ENCODE measurements at regions not wholly inside any gene's neighbourhood (a gene's known extent, or its start where the extent isn't known, plus 50 kb on each side); places are given as distances from the start of the nearest gene placed in this dataset.

DNA sequence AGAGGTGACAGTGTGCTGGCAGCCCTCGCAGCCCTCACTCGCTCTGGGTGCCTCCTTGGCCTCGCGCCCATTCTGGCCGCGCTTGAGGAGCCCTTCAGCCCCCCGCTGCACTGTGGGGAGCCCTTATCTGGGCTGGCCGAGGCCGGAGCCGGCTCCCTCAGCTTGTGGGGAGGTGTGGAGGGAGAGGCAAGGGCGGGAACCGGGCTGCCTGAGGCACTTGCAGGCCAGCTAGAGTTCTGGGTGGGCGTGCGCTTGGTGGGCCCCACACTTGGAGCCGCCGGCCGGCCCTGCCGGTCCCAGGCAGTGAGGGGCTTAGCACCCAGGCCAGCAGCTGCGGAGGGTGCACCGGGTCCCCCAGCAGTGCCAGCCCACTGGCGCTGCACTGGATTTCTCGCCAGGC, 1480.9 kb upstream of the SLC39A10 start:
- DNase-seq (ENCODE audit: low spot score) (no peak), FAIRE-seq (no peak), ATAC-seq (no peak)
- ChIA-PET POLR2A (no interaction called here), CTCF (ENCODE audit: low intra/inter-chr PET ratio, low total read pairs) (no interaction called here)
- Histone ChIP-seq H3K36me3 (replicated peaks in 1 of 2; ENCODE audit: control insufficient read depth in 1 of 2, insufficient read depth in 2 of 2, low read length in 2 of 2) (no peaks in the 10 kb centered on the region), H3K79me2 (ENCODE audit: insufficient read depth, low read length) (no peaks in the 10 kb centered on the region), H3K4me2 (ENCODE audit: low read depth, low read length) (no peak overlapping the region), H3K4me3 (replicated peaks in 1 of 3; ENCODE audit: insufficient read depth in 1 of 3, low read depth in 2 of 3, low read length in 3 of 3) (no peak overlapping the region), H3K27me3 (ENCODE audit: control insufficient read depth in 1 of 2, insufficient read depth in 2 of 2, low read length in 2 of 2) (no peaks in the 10 kb centered on the region), H3K27ac (ENCODE audit: extremely low read length, insufficient read depth, low read length) (no peak overlapping the region), H4K20me1 (ENCODE audit: insufficient read depth, low read length) (no peaks in the 10 kb centered on the region), H3K9me3 (ENCODE audit: low read length) (no peaks in the 10 kb centered on the region), H2AFZ (ENCODE audit: low read length) (no peak overlapping the region), H3K4me1 (ENCODE audit: insufficient read depth, low read length) (no peaks in the 10 kb centered on the region), H3K9ac (ENCODE audit: insufficient read depth, low read depth, low read length) (no peak overlapping the region)
- TF ChIP-seq, protein P1, sequence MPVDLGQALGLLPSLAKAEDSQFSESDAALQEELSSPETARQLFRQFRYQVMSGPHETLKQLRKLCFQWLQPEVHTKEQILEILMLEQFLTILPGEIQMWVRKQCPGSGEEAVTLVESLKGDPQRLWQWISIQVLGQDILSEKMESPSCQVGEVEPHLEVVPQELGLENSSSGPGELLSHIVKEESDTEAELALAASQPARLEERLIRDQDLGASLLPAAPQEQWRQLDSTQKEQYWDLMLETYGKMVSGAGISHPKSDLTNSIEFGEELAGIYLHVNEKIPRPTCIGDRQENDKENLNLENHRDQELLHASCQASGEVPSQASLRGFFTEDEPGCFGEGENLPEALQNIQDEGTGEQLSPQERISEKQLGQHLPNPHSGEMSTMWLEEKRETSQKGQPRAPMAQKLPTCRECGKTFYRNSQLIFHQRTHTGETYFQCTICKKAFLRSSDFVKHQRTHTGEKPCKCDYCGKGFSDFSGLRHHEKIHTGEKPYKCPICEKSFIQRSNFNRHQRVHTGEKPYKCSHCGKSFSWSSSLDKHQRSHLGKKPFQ (CRISPR knock-in tag; IDR thresholded peaks at IDR 0.05; ENCODE audit: insufficient replicate concordance) = no peak
- TF ChIP-seq, protein P2, sequence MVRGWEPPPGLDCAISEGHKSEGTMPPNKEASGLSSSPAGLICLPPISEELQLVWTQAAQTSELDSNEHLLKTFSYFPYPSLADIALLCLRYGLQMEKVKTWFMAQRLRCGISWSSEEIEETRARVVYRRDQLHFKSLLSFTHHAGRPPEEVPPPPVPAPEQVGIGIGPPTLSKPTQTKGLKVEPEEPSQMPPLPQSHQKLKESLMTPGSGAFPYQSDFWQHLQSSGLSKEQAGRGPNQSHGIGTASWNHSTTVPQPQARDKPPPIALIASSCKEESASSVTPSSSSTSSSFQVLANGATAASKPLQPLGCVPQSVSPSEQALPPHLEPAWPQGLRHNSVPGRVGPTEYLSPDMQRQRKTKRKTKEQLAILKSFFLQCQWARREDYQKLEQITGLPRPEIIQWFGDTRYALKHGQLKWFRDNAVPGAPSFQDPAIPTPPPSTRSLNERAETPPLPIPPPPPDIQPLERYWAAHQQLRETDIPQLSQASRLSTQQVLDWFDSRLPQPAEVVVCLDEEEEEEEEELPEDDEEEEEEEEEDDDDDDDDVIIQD (CRISPR knock-in tag; IDR thresholded peaks at IDR 0.05; ENCODE audit: low read depth) = no peak
- TF ChIP-seq ZNF709 (CRISPR knock-in tag; IDR thresholded peaks at IDR 0.05) (no peak), ZNF350 (CRISPR knock-in tag; IDR thresholded peaks at IDR 0.05; ENCODE audit: borderline replicate concordance, low read depth) (no peak), JUNB (CRISPR knock-in tag; IDR thresholded peaks at IDR 0.05; ENCODE audit: borderline replicate concordance) (no peak), ZNF24 (IDR thresholded peaks at IDR 0.05) (no peak), ZNF747 (CRISPR knock-in tag; IDR thresholded peaks at IDR 0.05; ENCODE audit: borderline replicate concordance) (no peak), KLF13 (CRISPR knock-in tag; IDR thresholded peaks at IDR 0.05) (no peak), ZNF570 (CRISPR knock-in tag; IDR thresholded peaks at IDR 0.05; ENCODE audit: borderline replicate concordance) (no peak), NFYB (CRISPR knock-in tag; IDR thresholded peaks at IDR 0.05) (no peak), HNF4A (CRISPR knock-in tag; IDR thresholded peaks at IDR 0.05) (no peak), PCBP2 (optimal IDR thresholded peaks at IDR 0.05; ENCODE audit: low read depth, low read length, poor library complexity, severe bottlenecking) (no peak), HOXA3 (CRISPR knock-in tag; IDR thresholded peaks at IDR 0.05) (no peak), U2AF1 (optimal IDR thresholded peaks at IDR 0.05; ENCODE audit: low read depth, low read length) (no peak)
- TF ChIP-seq, protein P3, sequence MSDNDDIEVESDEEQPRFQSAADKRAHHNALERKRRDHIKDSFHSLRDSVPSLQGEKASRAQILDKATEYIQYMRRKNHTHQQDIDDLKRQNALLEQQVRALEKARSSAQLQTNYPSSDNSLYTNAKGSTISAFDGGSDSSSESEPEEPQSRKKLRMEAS (IDR thresholded peaks at IDR 0.05) = no peak
- TF ChIP-seq, protein P4, sequence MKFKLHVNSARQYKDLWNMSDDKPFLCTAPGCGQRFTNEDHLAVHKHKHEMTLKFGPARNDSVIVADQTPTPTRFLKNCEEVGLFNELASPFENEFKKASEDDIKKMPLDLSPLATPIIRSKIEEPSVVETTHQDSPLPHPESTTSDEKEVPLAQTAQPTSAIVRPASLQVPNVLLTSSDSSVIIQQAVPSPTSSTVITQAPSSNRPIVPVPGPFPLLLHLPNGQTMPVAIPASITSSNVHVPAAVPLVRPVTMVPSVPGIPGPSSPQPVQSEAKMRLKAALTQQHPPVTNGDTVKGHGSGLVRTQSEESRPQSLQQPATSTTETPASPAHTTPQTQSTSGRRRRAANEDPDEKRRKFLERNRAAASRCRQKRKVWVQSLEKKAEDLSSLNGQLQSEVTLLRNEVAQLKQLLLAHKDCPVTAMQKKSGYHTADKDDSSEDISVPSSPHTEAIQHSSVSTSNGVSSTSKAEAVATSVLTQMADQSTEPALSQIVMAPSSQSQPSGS (CRISPR knock-in tag; IDR thresholded peaks at IDR 0.05) = no peak
- no TSS peak for BruUV-seq (replicated peaks)
- intact Hi-C loops (cut with micrococcal nuclease; ENCODE audit: unreplicated experiment) = no loop called here
- 27% methylated on average over 12 of the region's 22 CpGs for WGBS (ENCODE audit: low lambda C conversion rate)
- in situ Hi-C loops (cut with HindIII; ENCODE audit: extremely low pct_ligation_motif_present, low pct_unique_long_range_greater_than_20kb) = no loop called here
